ENCODE measurements at regions not wholly inside any gene's neighbourhood (a gene's known extent, or its start where the extent isn't known, plus 50 kb on each side); places are given as distances from the start of the nearest gene placed in this dataset.

GRCh38 chr5:148708854-148709253 is 54.5 kb upstream of the HTR4 start:
- peak; percentile 99 for ATAC-seq
- no peak for DNase-seq

GRCh38 chr5:148711961-148712360 is 57.6 kb upstream of the HTR4 start:
- peaks cover 20% of the 10 kb centered on the region for H3K27me3 Mint-ChIP-seq
- no peak overlapping the region for H3K27ac Mint-ChIP-seq
- peaks cover 44% of the 10 kb centered on the region for H3K4me1 Mint-ChIP-seq
- H3K9me3 Mint-ChIP-seq: peaks cover 12% of the 10 kb centered on the region
- H3K36me3 Mint-ChIP-seq (ENCODE audit: low read depth): peaks cover 1% of the 10 kb centered on the region
- no peak for DNase-seq
- no peak overlapping the region for H3K4me3 Mint-ChIP-seq
- ATAC-seq: no peak

More at GRCh38 chr5:148708854-148709253, 54.5 kb upstream of the HTR4 start:
- H3K36me3 Mint-ChIP-seq (ENCODE audit: low read depth): no peaks in the 10 kb centered on the region
- peaks cover 23% of the 10 kb centered on the region for H3K27me3 Mint-ChIP-seq
- peaks cover 4% of the 10 kb centered on the region for H3K9me3 Mint-ChIP-seq
- peak overlapping the region; percentile 63 for H3K27ac Mint-ChIP-seq
- no peak overlapping the region for H3K4me3 Mint-ChIP-seq
- peaks cover 33% of the 10 kb centered on the region for H3K4me1 Mint-ChIP-seq

- Mint-ChIP-seq H3K27me3 (peaks cover 28% of the 10 kb centered on the region), H3K4me1 (peaks cover 29% of the 10 kb centered on the region), H3K9me3 (peaks cover 12% of the 10 kb centered on the region), H3K27ac (no peak overlapping the region), H3K4me3 (no peak overlapping the region), H3K36me3 (ENCODE audit: low read depth) (peaks cover 1% of the 10 kb centered on the region)
- no peak for DNase-seq
- peak; percentile 26 for ATAC-seq
Measured at GRCh38 chr5:148713735-148714508, 59.6 kb upstream of the HTR4 start.

- H3K4me1 Mint-ChIP-seq: peaks cover 19% of the 10 kb centered on the region
- no peak overlapping the region for H3K4me3 Mint-ChIP-seq
- no peak for ATAC-seq
- H3K9me3 Mint-ChIP-seq: peaks cover 8% of the 10 kb centered on the region
- H3K36me3 Mint-ChIP-seq (ENCODE audit: low read depth): peaks cover 1% of the 10 kb centered on the region
- DNase-seq: no peak
- H3K27ac Mint-ChIP-seq: no peak overlapping the region
- peaks cover 40% of the 10 kb centered on the region for H3K27me3 Mint-ChIP-seq
Measured at GRCh38 chr5:148716716-148717115, 62.4 kb upstream of the HTR4 start.

GRCh38 chr5:148717668-148718067 is 63.3 kb upstream of the HTR4 start:
- H3K4me3 Mint-ChIP-seq: no peak overlapping the region
- peaks cover 39% of the 10 kb centered on the region for H3K27me3 Mint-ChIP-seq
- no peak overlapping the region for H3K27ac Mint-ChIP-seq
- ATAC-seq (no peak), DNase-seq (no peak)
- H3K4me1 Mint-ChIP-seq: peaks cover 19% of the 10 kb centered on the region
- H3K36me3 Mint-ChIP-seq (ENCODE audit: low read depth): peaks cover 1% of the 10 kb centered on the region
- peaks cover 8% of the 10 kb centered on the region for H3K9me3 Mint-ChIP-seq

- H3K36me3 Mint-ChIP-seq (ENCODE audit: low read depth): peaks cover 1% of the 10 kb centered on the region
- ATAC-seq (no peak), DNase-seq (no peak)
- H3K27me3 Mint-ChIP-seq: peaks cover 38% of the 10 kb centered on the region
- no peak overlapping the region for H3K27ac Mint-ChIP-seq
- H3K9me3 Mint-ChIP-seq: peaks cover 8% of the 10 kb centered on the region
- H3K4me1 Mint-ChIP-seq: peaks cover 8% of the 10 kb centered on the region
- no peak overlapping the region for H3K4me3 Mint-ChIP-seq
Measured at GRCh38 chr5:148719605-148720004, 65.3 kb upstream of the HTR4 start.

GRCh38 chr5:148720257-148720656 is 65.9 kb upstream of the HTR4 start:
- Mint-ChIP-seq H3K9me3 (peaks cover 2% of the 10 kb centered on the region), H3K4me1 (peaks cover 2% of the 10 kb centered on the region), H3K36me3 (ENCODE audit: low read depth) (peaks cover 1% of the 10 kb centered on the region), H3K27ac (no peak overlapping the region), H3K27me3 (peaks cover 34% of the 10 kb centered on the region), H3K4me3 (no peak overlapping the region)
- ATAC-seq (no peak), DNase-seq (no peak)

- no peak for DNase-seq
- H3K9me3 Mint-ChIP-seq: no peaks in the 10 kb centered on the region
- ATAC-seq: no peak
- no peak overlapping the region for H3K27ac Mint-ChIP-seq
- peaks cover 28% of the 10 kb centered on the region for H3K27me3 Mint-ChIP-seq
- no peaks in the 10 kb centered on the region for H3K4me1 Mint-ChIP-seq
- no peaks in the 10 kb centered on the region for H3K36me3 Mint-ChIP-seq (ENCODE audit: low read depth)
- H3K4me3 Mint-ChIP-seq: no peak overlapping the region
Measured at GRCh38 chr5:148723143-148723542, 68.8 kb upstream of the HTR4 start.

- DNase-seq (no peak), ATAC-seq (no peak)
- Mint-ChIP-seq H3K27ac (no peak overlapping the region), H3K4me1 (no peaks in the 10 kb centered on the region), H3K9me3 (no peaks in the 10 kb centered on the region), H3K27me3 (peaks cover 14% of the 10 kb centered on the region), H3K4me3 (no peak overlapping the region), H3K36me3 (ENCODE audit: low read depth) (no peaks in the 10 kb centered on the region)
Measured at GRCh38 chr5:148725675-148726074, 71.3 kb upstream of the HTR4 start.

GRCh38 chr5:148729182-148729581 is 74.9 kb upstream of the HTR4 start:
- Mint-ChIP-seq H3K4me1 (no peaks in the 10 kb centered on the region), H3K27me3 (peaks cover 6% of the 10 kb centered on the region), H3K9me3 (no peaks in the 10 kb centered on the region), H3K27ac (no peak overlapping the region), H3K36me3 (ENCODE audit: low read depth) (no peaks in the 10 kb centered on the region), H3K4me3 (no peak overlapping the region)
- ATAC-seq (no peak), DNase-seq (no peak)

GRCh38 chr5:148730270-148730669 is 75.9 kb upstream of the HTR4 start:
- Mint-ChIP-seq H3K27me3 (peaks cover 6% of the 10 kb centered on the region), H3K9me3 (no peaks in the 10 kb centered on the region), H3K36me3 (ENCODE audit: low read depth) (no peaks in the 10 kb centered on the region), H3K4me3 (no peak overlapping the region), H3K27ac (no peak overlapping the region), H3K4me1 (no peaks in the 10 kb centered on the region)
- ATAC-seq: no peak
- DNase-seq: no peak

- Mint-ChIP-seq H3K27ac (no peak overlapping the region), H3K9me3 (no peaks in the 10 kb centered on the region), H3K36me3 (ENCODE audit: low read depth) (no peaks in the 10 kb centered on the region), H3K4me3 (peak overlapping the region; percentile 25), H3K4me1 (no peaks in the 10 kb centered on the region), H3K27me3 (no peaks in the 10 kb centered on the region)
- DNase-seq: peak; percentile 68
- peak; percentile 89 for ATAC-seq
Measured at GRCh38 chr5:148730942-148731898, 76.9 kb upstream of the HTR4 start.

GRCh38 chr5:148732692-148733091 is 78.4 kb upstream of the HTR4 start:
- H3K27ac Mint-ChIP-seq: no peak overlapping the region
- H3K4me1 Mint-ChIP-seq: no peaks in the 10 kb centered on the region
- H3K36me3 Mint-ChIP-seq (ENCODE audit: low read depth): no peaks in the 10 kb centered on the region
- DNase-seq: no peak
- no peaks in the 10 kb centered on the region for H3K27me3 Mint-ChIP-seq
- H3K9me3 Mint-ChIP-seq: no peaks in the 10 kb centered on the region
- ATAC-seq: no peak
- H3K4me3 Mint-ChIP-seq: no peak overlapping the region

GRCh38 chr5:148733601-148734438 is 79.5 kb upstream of the HTR4 start:
- ATAC-seq (no peak), DNase-seq (peak; percentile 74)
- H3K36me3 Mint-ChIP-seq (ENCODE audit: low read depth): no peaks in the 10 kb centered on the region
- no peaks in the 10 kb centered on the region for H3K4me1 Mint-ChIP-seq
- H3K9me3 Mint-ChIP-seq: no peaks in the 10 kb centered on the region
- H3K27me3 Mint-ChIP-seq: peaks cover 5% of the 10 kb centered on the region
- no peak overlapping the region for H3K27ac Mint-ChIP-seq
- H3K4me3 Mint-ChIP-seq: no peak overlapping the region

Data from activated naive CD8-positive, alpha-beta T cell treated with anti-CD3 and anti-CD28 coated beads, Interleukin-2, amount 50 U/mL, for 24 hours (primary cell).